Gastrocnemius medialis (tissue), 4 donors: ENCODE measurements at regions not wholly inside any gene's neighbourhood (a gene's known extent, or its start where the extent isn't known, plus 50 kb on each side); places are given as distances from the start of the nearest gene placed in this dataset.

Experiments
- ATAC-seq, 2 donors: fragments of 150-250 bp; one replicate each; pipeline ENCODE4 v1.9.1; 2016
- DNase-seq, 2 donors: peaks; one replicate each; pipeline ENCODE4 v3.0.0-alpha.2; 2019
- H3K27ac ChIP-seq, 4 donors: fragments of 200-600 bp; sonication (generic); 1 replicate in 1 of 4; 2 replicates in 3 of 4; pipeline ENCODE4 v1.5.1; 2016 to 2018; ENCODE audit warnings: mild to moderate bottlenecking in 2 of 4, moderate library complexity in 1 of 4
- H3K27me3 ChIP-seq, 3 donors: fragments of 200-600 bp; sonication (generic) in 2 of 3; 1 replicate in 1 of 3; 2 replicates in 2 of 3; pipeline versions ENCODE4 v1.5.1 to v1.6.0; 2016 to 2019; ENCODE audit warnings: mild to moderate bottlenecking in 1 of 3, moderate library complexity in 1 of 3
- H3K36me3 ChIP-seq, 2 donors: fragments of 200-600 bp; sonication (generic) in 1 of 2; one replicate each; pipeline ENCODE4 v1.5.1; 2017 to 2018
- H3K4me1 ChIP-seq, 2 donors: fragments of 200-600 bp; sonication (generic) in 1 of 2; one replicate each; pipeline ENCODE4 v1.5.1; 2016 to 2017; ENCODE audit warnings: mild to moderate bottlenecking in 2 of 2
- H3K4me3 ChIP-seq, 4 donors: fragments of 200-600 bp; sonication (generic) in 3 of 4; 1 replicate in 1 of 4; 2 replicates in 3 of 4; pipeline ENCODE4 v1.5.1; 2016 to 2019; ENCODE audit warnings: mild to moderate bottlenecking in 2 of 4
- H3K9me3 ChIP-seq, 3 donors: fragments of 200-600 bp; sonication (generic) in 2 of 3; 1 replicate in 1 of 3; 2 replicates in 2 of 3; pipeline ENCODE4 v1.5.1; 2016 to 2019
- POLR2A ChIP-seq, 2 donors: fragments of 450-650 bp; IDR thresholded peaks; one replicate each; pipeline ENCODE4 v1.6.1; 2017; ENCODE audit warnings: antibody characterized with exemption in 2 of 2, mild to moderate bottlenecking in 2 of 2, moderate library complexity in 2 of 2
- in situ Hi-C, 4 donors: fragments of 200-750 bp; cut with MboI; loops; one replicate each; pipeline versions ENCODE4 v1.15.0 to v1.8.0; 2017; ENCODE audit warnings: low sequenced_read_pairs in 4 of 4
- intact Hi-C: fragments of 100-400 bp; cut with DNase I; formaldehyde crosslinking; loops from one replicate; pipeline ENCODE4 v1.15.1; 2023; ENCODE audit warnings: low total_unique reads
- TF ChIP-seq, protein P1 (sequence below), 5 experiments: fragments of 450-650 bp in 3 of 5; fragments of 200-600 bp in 2 of 5; sonication (generic) in 2 of 5; IDR thresholded peaks in 4 of 5; conservative IDR thresholded peaks in 1 of 5; 1 replicate in 4 of 5; 2 replicates in 1 of 5; pipeline ENCODE4 v1.5.1; 2016 to 2019; ENCODE audit warnings: antibody characterized with exemption in 5 of 5, mild to moderate bottlenecking in 3 of 5, moderate library complexity in 3 of 5

DNA sequence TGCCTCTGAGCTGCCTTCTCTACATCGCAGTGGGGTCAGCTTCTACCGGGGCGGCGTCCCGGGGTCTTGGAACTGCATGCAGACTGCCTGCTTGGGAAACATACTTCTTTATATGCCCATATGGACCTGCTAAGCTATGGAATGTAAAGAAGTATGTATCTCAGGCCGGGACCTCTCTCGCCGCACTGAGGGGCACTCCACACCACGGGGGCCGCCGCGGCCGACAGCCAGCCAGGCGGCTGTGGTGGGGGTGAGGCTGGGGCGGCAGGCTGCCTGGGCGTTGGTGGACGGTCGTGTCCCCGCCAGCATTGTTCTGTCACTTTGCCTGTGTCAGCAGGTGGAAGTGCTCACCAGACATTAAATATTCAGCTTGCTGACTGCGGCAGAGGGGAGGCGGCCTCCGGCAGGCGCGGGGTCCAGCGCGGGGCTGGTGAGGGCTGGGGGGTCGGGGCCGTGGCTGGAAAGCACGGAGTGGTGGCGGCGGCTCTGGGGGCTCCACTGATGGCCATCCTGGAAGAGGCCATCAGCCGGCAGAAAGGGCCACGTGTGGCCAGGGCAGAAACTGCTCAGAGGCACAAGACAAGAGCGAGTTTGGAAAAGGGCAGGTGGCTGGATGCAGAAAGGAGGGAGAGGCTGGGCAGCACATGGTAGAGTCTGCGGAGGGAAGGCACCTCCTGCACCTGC, 78.6 kb upstream of the GATA5 start:
- no peaks in the 10 kb centered on the region for H3K36me3 ChIP-seq
- H3K9me3 ChIP-seq, result no peaks in the 10 kb centered on the region
- H3K27me3 ChIP-seq, result no peaks in the 10 kb centered on the region
- intact Hi-C loops, result no loop called here
- in situ Hi-C loops, result no loop called here
- H3K4me3 ChIP-seq, result peak overlapping the region; percentile 6 to 68 (median 30)
- ATAC-seq (peak in 1 of 2 donors; percentile 5), DNase-seq (peak; percentile 52 to 68)
- peak overlapping the region; percentile 91 to 100 (median 98) for H3K27ac ChIP-seq
- peaks cover 62 to 96% of the 10 kb centered on the region in 2 donors for H3K4me1 ChIP-seq
- TF ChIP-seq POLR2A (IDR thresholded peaks at IDR 0.05), result peak; percentile 61 to 66
- TF ChIP-seq, protein P1, sequence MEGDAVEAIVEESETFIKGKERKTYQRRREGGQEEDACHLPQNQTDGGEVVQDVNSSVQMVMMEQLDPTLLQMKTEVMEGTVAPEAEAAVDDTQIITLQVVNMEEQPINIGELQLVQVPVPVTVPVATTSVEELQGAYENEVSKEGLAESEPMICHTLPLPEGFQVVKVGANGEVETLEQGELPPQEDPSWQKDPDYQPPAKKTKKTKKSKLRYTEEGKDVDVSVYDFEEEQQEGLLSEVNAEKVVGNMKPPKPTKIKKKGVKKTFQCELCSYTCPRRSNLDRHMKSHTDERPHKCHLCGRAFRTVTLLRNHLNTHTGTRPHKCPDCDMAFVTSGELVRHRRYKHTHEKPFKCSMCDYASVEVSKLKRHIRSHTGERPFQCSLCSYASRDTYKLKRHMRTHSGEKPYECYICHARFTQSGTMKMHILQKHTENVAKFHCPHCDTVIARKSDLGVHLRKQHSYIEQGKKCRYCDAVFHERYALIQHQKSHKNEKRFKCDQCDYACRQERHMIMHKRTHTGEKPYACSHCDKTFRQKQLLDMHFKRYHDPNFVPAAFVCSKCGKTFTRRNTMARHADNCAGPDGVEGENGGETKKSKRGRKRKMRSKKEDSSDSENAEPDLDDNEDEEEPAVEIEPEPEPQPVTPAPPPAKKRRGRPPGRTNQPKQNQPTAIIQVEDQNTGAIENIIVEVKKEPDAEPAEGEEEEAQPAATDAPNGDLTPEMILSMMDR (IDR thresholded peaks at IDR 0.05 in 4 of 5, conservative IDR thresholded peaks at IDR 0.05 in 1 of 5), result no peak

DNA sequence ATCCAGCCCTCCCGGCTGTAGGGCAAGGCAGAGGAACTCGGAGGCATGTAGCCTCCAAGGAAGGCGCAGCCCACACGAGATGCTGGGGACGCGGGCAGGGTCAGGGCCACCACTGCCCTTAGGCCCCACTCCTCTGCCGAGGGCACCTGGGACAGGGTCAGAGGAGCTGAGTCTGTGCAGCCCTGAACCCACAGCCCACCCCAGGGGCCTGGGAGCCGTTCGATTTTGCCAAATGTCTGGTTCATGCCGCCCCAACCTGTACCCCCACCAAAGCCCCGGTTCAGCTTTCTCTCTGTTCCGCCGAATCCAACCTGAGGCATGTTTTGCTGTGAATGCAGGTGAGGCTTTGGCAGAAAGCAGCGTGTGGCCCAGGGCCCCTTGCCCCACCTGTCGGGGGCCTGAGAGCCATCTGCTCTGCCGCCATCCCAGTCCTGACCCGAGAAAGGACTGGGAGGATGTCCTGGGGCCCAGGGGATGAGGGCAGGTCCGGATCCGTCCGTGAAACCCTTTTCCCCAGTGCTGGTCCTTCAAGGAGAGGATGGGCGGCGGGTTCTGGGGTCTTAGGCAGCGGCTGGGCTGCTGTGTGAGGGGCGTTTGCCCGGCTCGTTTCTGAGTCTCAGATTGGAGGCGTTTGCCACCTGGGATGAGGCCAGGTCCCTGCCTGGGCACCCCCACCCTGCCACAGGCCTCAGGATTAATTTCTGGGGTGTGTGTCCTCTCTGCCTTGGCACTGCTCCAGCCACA, 79.3 kb upstream of the GATA5 start:
- in situ Hi-C loops (no loop called here), intact Hi-C loops (loop anchor here (5.0 kb wide), 1 partner anchor 92 kb away; no protein-coding TSS in a partner anchor)
- peak overlapping the region; percentile 91 to 100 (median 98) for H3K27ac ChIP-seq
- H3K36me3 ChIP-seq, result no peaks in the 10 kb centered on the region
- H3K9me3 ChIP-seq, result no peaks in the 10 kb centered on the region
- DNase-seq, result no peak
- peak in 1 of 2 donors; percentile 29 for TF ChIP-seq POLR2A (IDR thresholded peaks at IDR 0.05)
- TF ChIP-seq, protein P1 (IDR thresholded peaks at IDR 0.05 in 4 of 5, conservative IDR thresholded peaks at IDR 0.05 in 1 of 5), result no peak
- H3K4me1 ChIP-seq, result peaks cover 65 to 96% of the 10 kb centered on the region in 2 donors
- no peaks in the 10 kb centered on the region for H3K27me3 ChIP-seq
- no peak for ATAC-seq
- H3K4me3 ChIP-seq, result peak overlapping the region in 2 of 4 donors; percentile 14 to 68

DNA sequence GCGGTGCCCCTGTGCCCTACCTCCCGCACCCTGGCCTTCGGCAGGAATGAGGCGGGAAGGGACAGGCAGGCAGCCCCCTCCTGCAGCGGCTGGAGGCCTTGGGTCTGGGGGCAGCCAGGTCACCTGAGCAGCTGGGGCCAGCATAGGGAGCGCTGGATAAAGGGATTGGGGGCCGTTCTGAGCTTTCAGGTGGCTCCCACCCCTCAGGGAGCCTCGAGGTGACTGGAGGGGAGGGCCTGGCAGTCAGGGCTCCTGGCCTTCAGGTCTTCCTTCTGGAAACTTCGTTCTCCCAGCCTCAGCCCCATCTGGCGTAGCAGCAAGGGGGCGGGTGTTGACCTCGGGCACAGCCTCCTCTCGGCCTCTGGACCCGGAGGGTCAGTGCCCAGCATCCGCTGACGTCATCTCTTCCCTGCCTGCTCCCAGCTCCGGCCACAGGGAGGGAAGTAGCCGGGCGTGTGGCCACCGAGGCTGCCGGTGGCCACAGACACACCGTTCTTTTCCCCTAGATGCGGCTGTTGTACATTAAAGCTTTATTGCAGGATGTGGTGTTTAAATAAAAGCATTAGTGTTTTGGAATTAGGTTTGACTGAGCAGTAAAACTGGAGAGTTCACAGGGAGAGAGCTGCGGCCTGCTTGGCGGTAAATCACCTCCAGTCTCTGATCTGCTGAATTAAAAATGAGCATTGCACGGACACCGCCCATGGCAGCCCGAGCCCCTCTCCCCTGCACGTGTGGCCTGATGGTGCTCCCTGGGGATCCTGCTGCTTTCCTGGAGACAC, 80.0 kb upstream of the GATA5 start:
- H3K9me3 ChIP-seq, result no peaks in the 10 kb centered on the region
- no peaks in the 10 kb centered on the region for H3K36me3 ChIP-seq
- no peak overlapping the region for H3K4me3 ChIP-seq
- peaks cover 72 to 96% of the 10 kb centered on the region in 2 donors for H3K4me1 ChIP-seq
- TF ChIP-seq, protein P1 (IDR thresholded peaks at IDR 0.05 in 4 of 5, conservative IDR thresholded peaks at IDR 0.05 in 1 of 5), result no peak
- TF ChIP-seq POLR2A (IDR thresholded peaks at IDR 0.05), result peak in 1 of 2 donors; percentile 4
- ATAC-seq (no peak), DNase-seq (peak in 1 of 2 donors; percentile 56)
- peak overlapping the region; percentile 91 to 100 (median 98) for H3K27ac ChIP-seq
- intact Hi-C loops, result loop anchor here (5.0 kb wide), 1 partner anchor 91 kb away; no protein-coding TSS in a partner anchor
- in situ Hi-C loops, result no loop called here
- H3K27me3 ChIP-seq, result no peaks in the 10 kb centered on the region

DNA sequence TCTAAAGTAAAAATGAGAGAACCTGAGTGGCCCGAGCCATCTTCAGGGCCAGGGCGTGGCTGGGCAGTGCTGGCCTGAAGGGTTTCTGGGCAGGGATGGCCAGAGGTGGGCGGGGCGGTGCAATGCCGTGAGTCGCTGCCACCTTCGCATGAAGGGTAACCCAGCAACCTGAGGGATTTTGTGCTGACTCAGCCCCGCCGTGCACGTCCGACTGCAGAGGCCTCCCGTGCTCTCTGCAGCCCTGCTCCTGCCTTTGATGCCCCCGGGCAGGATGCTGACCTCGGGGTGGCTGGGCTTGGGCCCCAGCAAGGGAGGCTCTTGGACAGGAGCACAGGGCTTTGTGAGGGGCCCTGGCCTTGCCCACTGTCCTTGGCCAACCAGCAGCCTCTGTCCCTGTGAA, 81.7 kb upstream of the GATA5 start:
- DNase-seq (peak in 1 of 2 donors; percentile 86), ATAC-seq (peak in 1 of 2 donors; percentile 13)
- intact Hi-C loops (loop anchor here (5.0 kb wide), 1 partner anchor 90 kb away; no protein-coding TSS in a partner anchor), in situ Hi-C loops (no loop called here)
- no peaks in the 10 kb centered on the region for H3K36me3 ChIP-seq
- H3K9me3 ChIP-seq, result no peaks in the 10 kb centered on the region
- no peaks in the 10 kb centered on the region for H3K27me3 ChIP-seq
- peak overlapping the region; percentile 91 to 100 (median 98) for H3K27ac ChIP-seq
- no peak overlapping the region for H3K4me3 ChIP-seq
- TF ChIP-seq POLR2A (IDR thresholded peaks at IDR 0.05), result no peak
- TF ChIP-seq, protein P1 (IDR thresholded peaks at IDR 0.05 in 4 of 5, conservative IDR thresholded peaks at IDR 0.05 in 1 of 5), result no peak
- peaks cover 74 to 96% of the 10 kb centered on the region in 2 donors for H3K4me1 ChIP-seq
